Panc1 (cell line): ENCODE measurements at regions not wholly inside any gene's neighbourhood (a gene's known extent, or its start where the extent isn't known, plus 50 kb on each side); places are given as distances from the start of the nearest gene placed in this dataset.

Experiments
- ATAC-seq: fragments of 200-7000 bp; cut with Tn5 transposase; 2 replicates; pipeline ENCODE4 v1.9.1; 2020; ENCODE audit warnings: mild to moderate bottlenecking, moderate library complexity
- BruUV-seq: library from RNA; stranded (reverse); fragments of 400-500 nt; replicated peaks from 2 replicates; lab custom pipeline; 2021; lab: Mats Ljungman, UMichigan
- CTCF ChIA-PET: fragments of 300-600 bp; sonication (Branson Sonifier 250); formaldehyde crosslinking; loops from one replicate; lab custom pipeline; 2022; ENCODE audit warnings: antibody characterized with exemption; lab: Charles Lee
- POLR2A ChIA-PET: fragments of 300-600 bp; sonication (Branson Sonifier 250); formaldehyde crosslinking; loops from one replicate; lab custom pipeline; 2022; ENCODE audit warnings: antibody characterized with exemption; lab: Charles Lee
- DNase-seq: peaks from one replicate; pipeline ENCODE4 v3.0.0-alpha.2; 2010; ENCODE audit warnings: low read depth, low spot score
- H3K27ac ChIP-seq: 2 replicates; pipeline ENCODE4 v1.5.1; 2011; ENCODE audit warnings: mild to moderate bottlenecking, low read length, inconsistent platforms
- H3K27me3 ChIP-seq: fragments of 200-500 bp; sonication (Bioruptor generic); 2 replicates; pipeline ENCODE4 v1.6.0; 2014; ENCODE audit warnings: low read length, inconsistent platforms; ENCODE audit not compliant: control insufficient read depth, insufficient read depth
- H3K36me3 ChIP-seq: fragments of 200-500 bp; sonication (Bioruptor generic); 2 replicates; pipeline ENCODE4 v1.5.1; 2014; ENCODE audit warnings: inconsistent platforms, mild to moderate bottlenecking, low read length, moderate library complexity; ENCODE audit not compliant: control insufficient read depth, insufficient read depth
- H3K4me1 ChIP-seq: 2 replicates; pipeline ENCODE4 v1.5.1; 2011; ENCODE audit warnings: inconsistent platforms, mild to moderate bottlenecking, low read length, moderate library complexity; ENCODE audit not compliant: control insufficient read depth, insufficient read depth
- H3K4me3 ChIP-seq, 2 experiments: 2 replicates each; pipeline ENCODE4 v1.5.1; 2011 to 2012; ENCODE audit warnings: low read depth in 2 of 2, low read length in 2 of 2, mild to moderate bottlenecking in 2 of 2, inconsistent platforms in 1 of 2, moderate library complexity in 1 of 2
- H3K9me3 ChIP-seq: fragments of 200-500 bp; sonication (Bioruptor generic); 2 replicates; pipeline ENCODE4 v1.5.1; 2014; ENCODE audit warnings: low read depth, mild to moderate bottlenecking, inconsistent platforms, low read length, moderate library complexity; ENCODE audit not compliant: control insufficient read depth, insufficient read depth
- POLR2AphosphoS5 ChIP-seq: IDR thresholded peaks from 2 replicates; pipeline ENCODE4 v1.6.1; 2012; ENCODE audit warnings: mild to moderate bottlenecking, low read depth, low read length, moderate library complexity
- SIN3A ChIP-seq: IDR thresholded peaks from 2 replicates; pipeline ENCODE4 v1.6.1; 2012; ENCODE audit warnings: low read depth, mild to moderate bottlenecking, low read length, moderate library complexity, borderline replicate concordance; ENCODE audit not compliant: insufficient read depth
- TCF7L2 ChIP-seq: IDR thresholded peaks from 2 replicates; pipeline ENCODE4 v1.6.1; 2011; ENCODE audit warnings: mild to moderate bottlenecking, low read depth, low read length, inconsistent platforms
- in situ Hi-C: cut with HindIII; loops from 2 replicates; pipeline ENCODE4 v1.10.0; 2016; ENCODE audit warnings: low sequenced_read_pairs, low pct_unique_long_range_greater_than_20kb
- intact Hi-C: fragments of 100-400 bp; cut with micrococcal nuclease; formaldehyde crosslinking; loops from one replicate; pipeline ENCODE4 v1.10.0; 2022; ENCODE audit not compliant: unreplicated experiment
- TF ChIP-seq, protein P1 (sequence below), 2 experiments: IDR thresholded peaks; 2 replicates each; pipeline ENCODE4 v1.6.1; 2011 to 2012; ENCODE audit warnings: low read depth in 2 of 2, control low read depth in 1 of 2, low read length in 1 of 2, mild to moderate bottlenecking in 1 of 2, moderate library complexity in 1 of 2; ENCODE audit not compliant: insufficient read depth in 1 of 2
- TF ChIP-seq, protein P2 (sequence below): fragments of 450-650 bp; IDR thresholded peaks from 2 replicates; pipeline ENCODE4 v1.5.1; 2017; ENCODE audit warnings: mild to moderate bottlenecking

DNA sequence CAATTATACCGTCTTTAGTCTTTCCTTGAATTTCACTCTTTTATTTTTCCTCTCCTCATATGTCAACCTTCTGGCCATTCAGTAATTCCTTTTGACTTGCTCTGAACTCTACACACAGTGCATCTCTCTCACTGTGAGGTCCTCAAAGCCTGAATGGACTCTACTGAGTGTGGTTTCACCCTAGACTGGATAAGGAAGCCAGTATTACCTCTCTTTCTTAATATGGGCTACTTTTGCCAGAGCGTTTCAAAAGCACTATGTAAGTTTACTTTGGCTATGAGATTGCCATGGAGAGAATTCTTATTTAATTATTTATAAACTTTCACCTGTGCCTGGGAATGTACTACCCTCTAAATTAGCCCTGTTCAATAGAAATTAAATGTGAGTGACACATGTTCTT is 343.5 kb upstream of the DDHD1 start:
- ChIA-PET POLR2A (no interaction called here), CTCF (no interaction called here)
- no peak for ATAC-seq
- no peak overlapping the region for H3K4me3 ChIP-seq
- no peaks in the 10 kb centered on the region for H3K36me3 ChIP-seq
- in situ Hi-C loops = no loop called here
- no peak overlapping the region for H3K27ac ChIP-seq
- H3K9me3 ChIP-seq = no peaks in the 10 kb centered on the region; the same call in 1 of the 2 replicates
- TF ChIP-seq, protein P1, sequence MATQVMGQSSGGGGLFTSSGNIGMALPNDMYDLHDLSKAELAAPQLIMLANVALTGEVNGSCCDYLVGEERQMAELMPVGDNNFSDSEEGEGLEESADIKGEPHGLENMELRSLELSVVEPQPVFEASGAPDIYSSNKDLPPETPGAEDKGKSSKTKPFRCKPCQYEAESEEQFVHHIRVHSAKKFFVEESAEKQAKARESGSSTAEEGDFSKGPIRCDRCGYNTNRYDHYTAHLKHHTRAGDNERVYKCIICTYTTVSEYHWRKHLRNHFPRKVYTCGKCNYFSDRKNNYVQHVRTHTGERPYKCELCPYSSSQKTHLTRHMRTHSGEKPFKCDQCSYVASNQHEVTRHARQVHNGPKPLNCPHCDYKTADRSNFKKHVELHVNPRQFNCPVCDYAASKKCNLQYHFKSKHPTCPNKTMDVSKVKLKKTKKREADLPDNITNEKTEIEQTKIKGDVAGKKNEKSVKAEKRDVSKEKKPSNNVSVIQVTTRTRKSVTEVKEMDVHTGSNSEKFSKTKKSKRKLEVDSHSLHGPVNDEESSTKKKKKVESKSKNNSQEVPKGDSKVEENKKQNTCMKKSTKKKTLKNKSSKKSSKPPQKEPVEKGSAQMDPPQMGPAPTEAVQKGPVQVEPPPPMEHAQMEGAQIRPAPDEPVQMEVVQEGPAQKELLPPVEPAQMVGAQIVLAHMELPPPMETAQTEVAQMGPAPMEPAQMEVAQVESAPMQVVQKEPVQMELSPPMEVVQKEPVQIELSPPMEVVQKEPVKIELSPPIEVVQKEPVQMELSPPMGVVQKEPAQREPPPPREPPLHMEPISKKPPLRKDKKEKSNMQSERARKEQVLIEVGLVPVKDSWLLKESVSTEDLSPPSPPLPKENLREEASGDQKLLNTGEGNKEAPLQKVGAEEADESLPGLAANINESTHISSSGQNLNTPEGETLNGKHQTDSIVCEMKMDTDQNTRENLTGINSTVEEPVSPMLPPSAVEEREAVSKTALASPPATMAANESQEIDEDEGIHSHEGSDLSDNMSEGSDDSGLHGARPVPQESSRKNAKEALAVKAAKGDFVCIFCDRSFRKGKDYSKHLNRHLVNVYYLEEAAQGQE (IDR thresholded peaks at IDR 0.05; ENCODE audit: insufficient read depth in 1 of 2, low read depth in 2 of 2, low read length in 1 of 2) = no peak
- TF ChIP-seq POLR2AphosphoS5 = no peak
- TF ChIP-seq, protein P2, sequence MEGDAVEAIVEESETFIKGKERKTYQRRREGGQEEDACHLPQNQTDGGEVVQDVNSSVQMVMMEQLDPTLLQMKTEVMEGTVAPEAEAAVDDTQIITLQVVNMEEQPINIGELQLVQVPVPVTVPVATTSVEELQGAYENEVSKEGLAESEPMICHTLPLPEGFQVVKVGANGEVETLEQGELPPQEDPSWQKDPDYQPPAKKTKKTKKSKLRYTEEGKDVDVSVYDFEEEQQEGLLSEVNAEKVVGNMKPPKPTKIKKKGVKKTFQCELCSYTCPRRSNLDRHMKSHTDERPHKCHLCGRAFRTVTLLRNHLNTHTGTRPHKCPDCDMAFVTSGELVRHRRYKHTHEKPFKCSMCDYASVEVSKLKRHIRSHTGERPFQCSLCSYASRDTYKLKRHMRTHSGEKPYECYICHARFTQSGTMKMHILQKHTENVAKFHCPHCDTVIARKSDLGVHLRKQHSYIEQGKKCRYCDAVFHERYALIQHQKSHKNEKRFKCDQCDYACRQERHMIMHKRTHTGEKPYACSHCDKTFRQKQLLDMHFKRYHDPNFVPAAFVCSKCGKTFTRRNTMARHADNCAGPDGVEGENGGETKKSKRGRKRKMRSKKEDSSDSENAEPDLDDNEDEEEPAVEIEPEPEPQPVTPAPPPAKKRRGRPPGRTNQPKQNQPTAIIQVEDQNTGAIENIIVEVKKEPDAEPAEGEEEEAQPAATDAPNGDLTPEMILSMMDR = no peak
- no peak for TF ChIP-seq SIN3A
- no peak for TF ChIP-seq TCF7L2
- no peaks in the 10 kb centered on the region for H3K4me1 ChIP-seq
- H3K27me3 ChIP-seq = no peaks in the 10 kb centered on the region
- intact Hi-C loops = no loop called here
- no TSS peak for BruUV-seq
- no peak for DNase-seq

DNA sequence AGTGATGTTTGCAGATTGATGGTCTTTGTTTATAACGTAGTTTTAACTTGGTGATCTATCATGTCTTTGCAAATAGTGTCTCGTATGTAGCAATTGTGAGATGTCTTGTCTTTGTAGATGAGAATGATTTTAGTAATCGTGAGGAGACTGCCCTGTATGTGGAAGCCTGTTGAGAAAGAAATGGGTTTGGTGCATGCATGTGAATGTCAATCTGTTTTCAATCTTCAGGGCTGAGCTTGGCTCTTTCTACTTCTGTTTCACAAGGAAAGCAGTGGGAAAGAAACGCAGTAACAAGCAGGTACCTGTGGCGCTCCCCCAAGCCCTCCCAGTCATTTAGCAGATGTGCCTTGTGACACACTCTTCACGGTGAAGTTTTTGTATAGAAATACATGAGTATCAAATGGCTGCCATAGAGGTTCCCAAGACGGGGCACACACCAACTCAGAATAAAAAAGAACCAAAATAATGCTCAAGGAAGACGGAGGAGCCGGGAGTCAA is 342.8 kb upstream of the DDHD1 start:
- in situ Hi-C loops (no loop called here), intact Hi-C loops (no loop called here)
- Histone ChIP-seq H3K4me1 (no peaks in the 10 kb centered on the region), H3K4me3 (no peak overlapping the region), H3K27me3 (no peaks in the 10 kb centered on the region), H3K36me3 (no peaks in the 10 kb centered on the region), H3K9me3 (no peaks in the 10 kb centered on the region; the same call in 1 of the 2 replicates), H3K27ac (no peak overlapping the region)
- POLR2A ChIA-PET = no interaction called here
- TF ChIP-seq TCF7L2 = no peak
- TF ChIP-seq, protein P2 = no peak
- TF ChIP-seq, protein P1 (IDR thresholded peaks at IDR 0.05; ENCODE audit: insufficient read depth in 1 of 2, low read depth in 2 of 2, low read length in 1 of 2) = no peak
- TF ChIP-seq POLR2AphosphoS5 = no peak
- BruUV-seq = no TSS peak
- DNase-seq (no peak), ATAC-seq (no peak)
- CTCF ChIA-PET = no interaction called here
